Effector memory CD8-positive, alpha-beta T cell (primary cell): ENCODE measurements at regions not wholly inside any gene's neighbourhood (a gene's known extent, or its start where the extent isn't known, plus 50 kb on each side); places are given as distances from the start of the nearest gene placed in this dataset.

ENCODE experiments used
- ATAC-seq: fragments of 150-1000 bp; cut with Tn5 transposase; replicated peaks from 2 replicates; pipeline ENCODE4 v1.10.0; 2021; ENCODE audit warnings: mild to moderate bottlenecking, moderate library complexity
- DNase-seq, 3 experiments: peaks; one replicate each; pipeline ENCODE4 v3.0.0; 2021
- H3K27ac Mint-ChIP-seq, 2 donors: one replicate each; pipeline ENCODE4 v1.8.0; 2022; ENCODE audit warnings: mild to moderate bottlenecking in 2 of 2, mixed read lengths in 2 of 2, moderate library complexity in 2 of 2
- H3K27me3 Mint-ChIP-seq, 2 donors: one replicate each; pipeline ENCODE4 v1.8.0; 2022; ENCODE audit warnings: mixed read lengths in 2 of 2
- H3K36me3 Mint-ChIP-seq: one replicate; pipeline ENCODE4 v1.8.0; 2022; ENCODE audit warnings: mild to moderate bottlenecking, moderate library complexity, mixed read lengths; ENCODE audit not compliant: insufficient read depth
- H3K4me1 Mint-ChIP-seq, 2 donors: one replicate each; pipeline ENCODE4 v1.8.0; 2022; ENCODE audit warnings: low read depth in 2 of 2, mixed read lengths in 2 of 2
- H3K4me3 Mint-ChIP-seq, 2 donors: one replicate each; pipeline ENCODE4 v1.8.0; 2022; ENCODE audit warnings: mild to moderate bottlenecking in 2 of 2, mixed read lengths in 2 of 2, moderate library complexity in 2 of 2
- H3K9me3 Mint-ChIP-seq, 2 donors: one replicate each; pipeline ENCODE4 v1.8.0; 2022; ENCODE audit warnings: mixed read lengths in 2 of 2

GRCh38 chr11:69386594-69387408 is 92.8 kb downstream of the MYEOV start:
- peaks cover 2 to 4% of the 10 kb centered on the region in 2 donors for H3K4me1 Mint-ChIP-seq
- peaks cover 10 to 18% of the 10 kb centered on the region in 2 donors for H3K27me3 Mint-ChIP-seq
- no peak overlapping the region for H3K27ac Mint-ChIP-seq
- H3K36me3 Mint-ChIP-seq, result peaks cover 3% of the 10 kb centered on the region
- DNase-seq (no peak), ATAC-seq (no peak)
- no peak overlapping the region for H3K4me3 Mint-ChIP-seq
- H3K9me3 Mint-ChIP-seq, result peaks cover 4 to 21% of the 10 kb centered on the region in 2 donors

- no peak overlapping the region for H3K4me3 Mint-ChIP-seq
- peaks cover 0 to 3% of the 10 kb centered on the region in 2 donors for H3K4me1 Mint-ChIP-seq
- peaks cover 4 to 21% of the 10 kb centered on the region in 2 donors for H3K9me3 Mint-ChIP-seq
- H3K36me3 Mint-ChIP-seq, result peaks cover 3% of the 10 kb centered on the region
- no peak overlapping the region for H3K27ac Mint-ChIP-seq
- peaks cover 10 to 20% of the 10 kb centered on the region in 2 donors for H3K27me3 Mint-ChIP-seq
- no peak for ATAC-seq
- DNase-seq, result no peak
Observed at GRCh38 chr11:69387409-69387885, 93.5 kb downstream of the MYEOV start.

DNA sequence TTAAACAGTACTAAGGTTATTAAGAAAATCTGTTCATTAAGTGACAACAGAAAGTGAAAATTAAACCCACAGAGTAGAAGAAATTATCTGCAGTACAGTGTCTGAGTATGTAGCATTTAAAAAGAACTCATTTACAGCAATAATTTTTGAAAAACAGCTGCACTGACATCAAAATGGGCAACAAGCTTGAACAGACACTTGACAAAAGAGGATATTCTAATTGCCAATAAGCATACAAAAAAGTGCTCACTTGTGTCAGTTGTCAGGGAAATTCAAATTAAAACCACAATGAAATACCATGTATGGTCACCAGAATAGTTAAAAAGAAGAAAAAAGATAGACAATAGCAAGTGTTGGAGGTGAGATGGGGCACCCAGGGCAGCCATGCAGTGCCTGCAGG is 93.3 kb upstream of the LINC01488 start:
- no peak for ATAC-seq

GRCh38 chr11:69388661-69389060 is 92.8 kb upstream of the LINC01488 start:
- DNase-seq (no peak), ATAC-seq (no peak)
- Mint-ChIP-seq H3K27ac (no peak overlapping the region), H3K27me3 (peaks cover 10 to 32% of the 10 kb centered on the region in 2 donors), H3K36me3 (peaks cover 3% of the 10 kb centered on the region), H3K4me3 (no peak overlapping the region), H3K4me1 (peaks cover 0 to 3% of the 10 kb centered on the region in 2 donors), H3K9me3 (peaks cover 4 to 21% of the 10 kb centered on the region in 2 donors)

More for the DNA sequence above, 93.3 kb upstream of the LINC01488 start:
- H3K9me3 Mint-ChIP-seq, result peaks cover 4 to 21% of the 10 kb centered on the region in 2 donors
- H3K27me3 Mint-ChIP-seq, result peaks cover 10 to 28% of the 10 kb centered on the region in 2 donors
- DNase-seq, result no peak
- H3K27ac Mint-ChIP-seq, result no peak overlapping the region
- H3K36me3 Mint-ChIP-seq, result peaks cover 3% of the 10 kb centered on the region
- no peak overlapping the region for H3K4me3 Mint-ChIP-seq
- H3K4me1 Mint-ChIP-seq, result peaks cover 0 to 3% of the 10 kb centered on the region in 2 donors

DNA sequence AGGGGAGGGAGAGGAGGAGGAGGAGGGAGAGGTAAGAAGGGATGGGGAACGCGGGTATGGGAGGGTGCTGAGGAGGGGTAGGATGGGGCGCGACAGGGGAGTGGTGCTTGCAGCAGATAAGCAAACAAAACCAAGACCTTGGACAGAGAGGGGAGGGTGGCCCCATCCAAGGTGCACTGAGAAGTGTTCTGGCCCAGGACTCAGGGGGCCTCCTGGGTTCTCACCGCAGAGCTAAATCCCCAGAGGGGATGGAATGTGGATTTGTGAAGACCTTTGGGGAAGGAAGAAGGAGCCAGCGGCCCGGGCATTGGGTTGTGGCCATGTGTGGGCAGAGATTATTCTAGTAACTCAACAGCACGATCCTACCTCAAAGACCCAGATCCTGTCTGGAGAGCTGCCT is 90.9 kb upstream of the LINC01488 start:
- DNase-seq (no peak), ATAC-seq (no peak)
- Mint-ChIP-seq H3K27me3 (peaks cover 10 to 48% of the 10 kb centered on the region in 2 donors), H3K27ac (no peak overlapping the region), H3K9me3 (peaks cover 4 to 21% of the 10 kb centered on the region in 2 donors), H3K4me3 (no peak overlapping the region), H3K4me1 (peaks cover 0 to 6% of the 10 kb centered on the region in 2 donors), H3K36me3 (peaks cover 3% of the 10 kb centered on the region)

GRCh38 chr11:69391192-69392103 is 90.0 kb upstream of the LINC01488 start:
- no peak for DNase-seq
- peaks cover 3% of the 10 kb centered on the region for H3K36me3 Mint-ChIP-seq
- no peak overlapping the region for H3K27ac Mint-ChIP-seq

GRCh38 chr11:69392104-69392653 is 89.3 kb upstream of the LINC01488 start:
- Mint-ChIP-seq H3K27me3 (peaks cover 10 to 48% of the 10 kb centered on the region in 2 donors), H3K9me3 (peaks cover 4 to 17% of the 10 kb centered on the region in 2 donors), H3K4me3 (no peak overlapping the region), H3K36me3 (peaks cover 3% of the 10 kb centered on the region), H3K4me1 (peaks cover 0 to 6% of the 10 kb centered on the region in 2 donors), H3K27ac (no peak overlapping the region)
- no peak for DNase-seq
- no peak for ATAC-seq

More at GRCh38 chr11:69391192-69392103, 90.0 kb upstream of the LINC01488 start:
- Mint-ChIP-seq H3K4me1 (peaks cover 0 to 6% of the 10 kb centered on the region in 2 donors), H3K27me3 (peaks cover 10 to 48% of the 10 kb centered on the region in 2 donors), H3K9me3 (peaks cover 4 to 21% of the 10 kb centered on the region in 2 donors), H3K4me3 (no peak overlapping the region)
- ATAC-seq, result no peak

- Mint-ChIP-seq H3K27ac (no peak overlapping the region), H3K9me3 (peaks cover under 1 to 6% of the 10 kb centered on the region in 2 donors), H3K36me3 (peaks cover 3% of the 10 kb centered on the region), H3K4me3 (no peak overlapping the region), H3K4me1 (peaks cover 0 to 4% of the 10 kb centered on the region in 2 donors), H3K27me3 (peaks cover 10 to 48% of the 10 kb centered on the region in 2 donors)
- ATAC-seq, result no peak
- DNase-seq, result no peak
Observed at GRCh38 chr11:69393178-69393832, 88.2 kb upstream of the LINC01488 start.

DNA sequence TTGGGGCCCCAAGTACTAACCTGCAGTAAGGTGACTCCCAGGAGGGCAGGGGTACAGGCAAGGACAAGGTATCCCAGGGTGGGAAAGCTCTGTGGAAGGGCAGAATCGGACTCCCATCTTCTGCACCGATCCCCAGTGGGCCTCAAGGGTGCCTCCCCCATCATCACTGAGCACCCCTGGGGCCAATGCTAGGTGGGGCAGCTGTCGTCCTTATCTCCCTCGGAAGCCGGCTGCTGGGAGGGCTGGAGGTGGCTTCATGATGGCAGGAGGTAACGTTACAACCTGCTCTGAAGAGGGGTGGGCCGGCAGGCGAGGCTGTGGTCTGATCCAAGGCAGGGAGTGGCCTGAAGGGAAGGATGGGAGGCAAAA is 87.6 kb upstream of the LINC01488 start:
- H3K9me3 Mint-ChIP-seq, result peaks cover 0 to under 1% of the 10 kb centered on the region in 2 donors
- H3K36me3 Mint-ChIP-seq, result peaks cover 3% of the 10 kb centered on the region
- ATAC-seq (no peak), DNase-seq (no peak)
- peaks cover 10 to 48% of the 10 kb centered on the region in 2 donors for H3K27me3 Mint-ChIP-seq
- no peak overlapping the region for H3K27ac Mint-ChIP-seq
- H3K4me1 Mint-ChIP-seq, result peaks cover 0 to 4% of the 10 kb centered on the region in 2 donors
- no peak overlapping the region for H3K4me3 Mint-ChIP-seq

DNA sequence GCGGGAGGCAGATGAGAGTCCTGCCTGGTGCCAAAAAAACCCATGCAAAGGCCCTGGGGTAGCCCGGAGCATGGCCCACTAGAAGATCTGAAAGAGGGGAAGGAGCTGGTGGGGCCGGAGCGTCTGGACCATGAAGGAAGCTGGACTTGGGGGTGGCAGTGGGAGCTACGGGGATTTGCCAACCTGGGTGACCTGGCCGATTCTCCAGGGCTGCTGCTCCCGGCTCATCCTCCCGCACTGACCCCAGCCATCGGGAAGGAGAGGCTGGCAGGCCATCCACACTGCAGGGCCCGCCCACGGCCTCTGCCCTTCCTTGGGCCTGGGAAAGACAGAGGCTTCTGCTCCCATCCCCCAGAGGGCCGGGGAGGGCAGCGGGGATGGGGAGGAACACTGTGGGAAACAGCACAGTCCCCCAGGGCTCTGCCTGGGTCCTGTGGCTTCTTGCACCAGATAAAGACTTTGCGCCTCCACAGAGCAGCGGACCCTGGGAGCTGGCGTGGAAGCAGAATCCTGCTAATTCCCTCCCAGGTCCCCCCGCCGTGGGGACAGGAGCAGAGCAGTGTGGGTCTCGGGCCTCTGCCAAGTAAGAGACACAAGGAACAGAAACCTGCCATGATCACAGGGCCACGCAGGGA is 87.1 kb upstream of the LINC01488 start:
- no peak overlapping the region for H3K4me3 Mint-ChIP-seq
- DNase-seq, result no peak
- ATAC-seq, result no peak
- H3K9me3 Mint-ChIP-seq, result no peaks in the 10 kb centered on the region
- peaks cover 0 to 4% of the 10 kb centered on the region in 2 donors for H3K4me1 Mint-ChIP-seq
- peaks cover 10 to 48% of the 10 kb centered on the region in 2 donors for H3K27me3 Mint-ChIP-seq
- H3K36me3 Mint-ChIP-seq, result peaks cover 3% of the 10 kb centered on the region
- H3K27ac Mint-ChIP-seq, result no peak overlapping the region

- H3K27ac Mint-ChIP-seq, result no peak overlapping the region
- DNase-seq, result no peak
- no peak for ATAC-seq
- H3K4me1 Mint-ChIP-seq, result peaks cover 0 to 4% of the 10 kb centered on the region in 2 donors
- H3K36me3 Mint-ChIP-seq, result peaks cover 3% of the 10 kb centered on the region
- H3K4me3 Mint-ChIP-seq, result no peak overlapping the region
- H3K27me3 Mint-ChIP-seq, result peaks cover 10 to 51% of the 10 kb centered on the region in 2 donors
- H3K9me3 Mint-ChIP-seq, result no peaks in the 10 kb centered on the region
Observed at GRCh38 chr11:69394869-69395246, 86.6 kb upstream of the LINC01488 start.

DNA sequence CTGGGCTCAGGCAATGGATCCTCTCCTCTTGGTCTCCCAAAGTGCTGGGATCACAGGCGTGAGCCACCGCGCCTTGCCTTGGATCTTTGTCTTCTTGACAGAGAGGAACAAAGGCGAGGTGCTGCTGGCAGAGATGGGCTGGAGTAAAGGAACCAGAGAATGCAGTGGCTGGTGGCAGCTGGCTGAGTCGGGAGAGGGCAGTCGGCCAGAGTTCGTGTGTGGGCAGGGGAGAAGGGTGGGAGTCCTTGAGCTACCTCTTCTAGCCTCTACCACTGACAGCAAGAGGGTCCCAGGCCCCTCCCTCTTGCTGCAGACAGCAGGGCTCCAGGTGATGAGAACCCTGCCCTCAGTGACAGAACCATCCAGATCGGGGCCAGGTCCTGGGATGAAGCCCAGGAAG is 86.2 kb upstream of the LINC01488 start:
- H3K27me3 Mint-ChIP-seq, result peaks cover 10 to 50% of the 10 kb centered on the region in 2 donors
- H3K9me3 Mint-ChIP-seq, result no peaks in the 10 kb centered on the region
- H3K36me3 Mint-ChIP-seq, result peaks cover 1% of the 10 kb centered on the region
- no peak overlapping the region for H3K4me3 Mint-ChIP-seq
- H3K27ac Mint-ChIP-seq, result no peak overlapping the region
- peaks cover 0 to 4% of the 10 kb centered on the region in 2 donors for H3K4me1 Mint-ChIP-seq
- DNase-seq (no peak), ATAC-seq (no peak)
